Karpas-422 (cell line): ENCODE measurements at regions not wholly inside any gene's neighbourhood (a gene's known extent, or its start where the extent isn't known, plus 50 kb on each side); places are given as distances from the start of the nearest gene placed in this dataset.

Experiments used
- DNase-seq: peaks from one replicate; pipeline ENCODE4 v3.0.0-alpha.2; 2015
- H2AFZ ChIP-seq: fragments of 200-600 bp; sonication (generic); 2 replicates; pipeline ENCODE4 v1.6.1; 2014; ENCODE audit warnings: antibody characterized with exemption, low read length, mixed read lengths
- H3K27ac ChIP-seq: fragments of 200-600 bp; sonication (generic); 2 replicates; pipeline ENCODE4 v1.5.1; 2014; ENCODE audit warnings: mild to moderate bottlenecking, low read length, moderate library complexity
- H3K27me3 ChIP-seq: fragments of 200-600 bp; sonication (generic); 2 replicates; pipeline ENCODE4 v1.6.1; 2014; ENCODE audit warnings: low read length, mixed read lengths
- H3K36me3 ChIP-seq: fragments of 200-600 bp; sonication (generic); 2 replicates; pipeline ENCODE4 v1.6.1; 2014; ENCODE audit warnings: low read length, mixed read lengths; ENCODE audit not compliant: insufficient read depth
- H3K4me1 ChIP-seq: fragments of 200-600 bp; sonication (generic); 2 replicates; pipeline ENCODE4 v1.6.1; 2014; ENCODE audit warnings: mild to moderate bottlenecking, low read length, mixed read lengths
- H3K4me2 ChIP-seq: fragments of 200-600 bp; sonication (generic); 2 replicates; pipeline ENCODE4 v1.6.1; 2014; ENCODE audit warnings: low read length, low read depth, mild to moderate bottlenecking; ENCODE audit not compliant: poor library complexity, severe bottlenecking
- H3K4me3 ChIP-seq: fragments of 200-600 bp; sonication (generic); 2 replicates; pipeline ENCODE4 v1.5.1; 2014; ENCODE audit warnings: mild to moderate bottlenecking, antibody characterized with exemption, low read length, mixed read lengths
- H3K79me2 ChIP-seq: fragments of 200-600 bp; sonication (generic); 2 replicates; pipeline ENCODE4 v1.6.1; 2014; ENCODE audit warnings: mild to moderate bottlenecking, low read length, mixed read lengths
- H3K9ac ChIP-seq: fragments of 200-600 bp; sonication (generic); 2 replicates; pipeline ENCODE4 v1.6.0; 2014; ENCODE audit warnings: low read length
- H3K9me2 ChIP-seq: fragments of 200-600 bp; sonication (generic), shearing (Covaris generic); replicated peaks from 2 replicates; pipeline ENCODE4 v1.6.0; 2014; ENCODE audit warnings: mild to moderate bottlenecking, low read length, moderate library complexity; ENCODE audit not compliant: insufficient read depth
- H3K9me3 ChIP-seq: fragments of 300-700, 200-600 bp; sonication (generic); 2 replicates; pipeline ENCODE4 v1.6.1; 2014; ENCODE audit warnings: low read length, mixed read lengths
- H4K20me1 ChIP-seq: fragments of 200-600 bp; sonication (generic); 2 replicates; pipeline ENCODE4 v1.6.1; 2014; ENCODE audit warnings: mild to moderate bottlenecking, antibody characterized with exemption, low read length, low read depth; ENCODE audit not compliant: insufficient read depth

- Histone ChIP-seq H2AFZ (no peak overlapping the region), H3K9me2 (no peaks in the 10 kb centered on the region), H3K9me3 (no peaks in the 10 kb centered on the region), H3K27me3 (no peaks in the 10 kb centered on the region), H4K20me1 (no peaks in the 10 kb centered on the region), H3K4me3 (no peak overlapping the region), H3K4me2 (no peak overlapping the region), H3K36me3 (no peaks in the 10 kb centered on the region), H3K9ac (no peak overlapping the region), H3K27ac (no peak overlapping the region), H3K4me1 (no peaks in the 10 kb centered on the region), H3K79me2 (no peaks in the 10 kb centered on the region)
- DNase-seq, result no peak
Observed at GRCh38 chr17:70621566-70621965, 452.2 kb downstream of the KCNJ2 start.

GRCh38 chr17:70622368-70623260 is 453.3 kb downstream of the KCNJ2 start:
- Histone ChIP-seq H3K36me3 (no peaks in the 10 kb centered on the region), H3K27ac (no peak overlapping the region), H2AFZ (no peak overlapping the region), H3K9me3 (no peaks in the 10 kb centered on the region), H3K79me2 (no peaks in the 10 kb centered on the region), H3K4me3 (no peak overlapping the region), H3K9ac (no peak overlapping the region), H3K9me2 (no peaks in the 10 kb centered on the region), H3K4me2 (peak overlapping the region; percentile 28), H4K20me1 (no peaks in the 10 kb centered on the region), H3K4me1 (no peaks in the 10 kb centered on the region), H3K27me3 (no peaks in the 10 kb centered on the region)
- DNase-seq, result peak; percentile 84

GRCh38 chr17:70624211-70624610 is 454.9 kb downstream of the KCNJ2 start:
- no peak for DNase-seq
- no peak overlapping the region for H3K4me2 ChIP-seq

GRCh38 chr17:70629902-70630301 is 460.6 kb downstream of the KCNJ2 start:
- H3K9me2 ChIP-seq, result no peaks in the 10 kb centered on the region
- no peaks in the 10 kb centered on the region for H4K20me1 ChIP-seq
- H2AFZ ChIP-seq, result no peak overlapping the region
- no peak overlapping the region for H3K9ac ChIP-seq
- no peak overlapping the region for H3K27ac ChIP-seq
- H3K36me3 ChIP-seq, result no peaks in the 10 kb centered on the region
- no peaks in the 10 kb centered on the region for H3K4me1 ChIP-seq
- H3K27me3 ChIP-seq, result no peaks in the 10 kb centered on the region
- peak; percentile 51 for DNase-seq
- no peaks in the 10 kb centered on the region for H3K79me2 ChIP-seq
- H3K9me3 ChIP-seq, result no peaks in the 10 kb centered on the region
- H3K4me3 ChIP-seq, result no peak overlapping the region
- no peak overlapping the region for H3K4me2 ChIP-seq

More at GRCh38 chr17:70624211-70624610, 454.9 kb downstream of the KCNJ2 start:
- no peak overlapping the region for H3K4me3 ChIP-seq
- H3K79me2 ChIP-seq, result no peaks in the 10 kb centered on the region
- H3K4me1 ChIP-seq, result no peaks in the 10 kb centered on the region
- H3K36me3 ChIP-seq, result no peaks in the 10 kb centered on the region
- H2AFZ ChIP-seq, result no peak overlapping the region
- no peaks in the 10 kb centered on the region for H3K27me3 ChIP-seq
- no peaks in the 10 kb centered on the region for H3K9me3 ChIP-seq
- no peak overlapping the region for H3K9ac ChIP-seq
- H3K27ac ChIP-seq, result no peak overlapping the region
- H4K20me1 ChIP-seq, result no peaks in the 10 kb centered on the region
- H3K9me2 ChIP-seq, result no peaks in the 10 kb centered on the region

- H3K9me3 ChIP-seq, result no peaks in the 10 kb centered on the region
- H2AFZ ChIP-seq, result no peak overlapping the region
- DNase-seq, result peak; percentile 77
Observed at GRCh38 chr17:70636517-70637133, 467.3 kb downstream of the KCNJ2 start.

GRCh38 chr17:70642059-70642458 is 472.7 kb downstream of the KCNJ2 start:
- Histone ChIP-seq H3K79me2 (no peaks in the 10 kb centered on the region), H3K9me2 (no peaks in the 10 kb centered on the region), H3K9me3 (no peaks in the 10 kb centered on the region), H3K4me1 (no peaks in the 10 kb centered on the region), H3K27ac (no peak overlapping the region), H3K27me3 (no peaks in the 10 kb centered on the region), H3K4me2 (no peak overlapping the region), H4K20me1 (no peaks in the 10 kb centered on the region), H3K36me3 (no peaks in the 10 kb centered on the region), H3K9ac (no peak overlapping the region), H2AFZ (no peak overlapping the region), H3K4me3 (no peak overlapping the region)
- DNase-seq, result no peak

More at GRCh38 chr17:70636517-70637133, 467.3 kb downstream of the KCNJ2 start:
- H3K4me1 ChIP-seq, result no peaks in the 10 kb centered on the region
- H4K20me1 ChIP-seq, result no peaks in the 10 kb centered on the region
- no peak overlapping the region for H3K9ac ChIP-seq
- H3K27me3 ChIP-seq, result no peaks in the 10 kb centered on the region
- H3K27ac ChIP-seq, result no peak overlapping the region
- H3K36me3 ChIP-seq, result no peaks in the 10 kb centered on the region
- no peaks in the 10 kb centered on the region for H3K79me2 ChIP-seq
- no peak overlapping the region for H3K4me3 ChIP-seq
- no peaks in the 10 kb centered on the region for H3K9me2 ChIP-seq
- H3K4me2 ChIP-seq, result no peak overlapping the region

- Histone ChIP-seq H3K4me3 (no peak overlapping the region), H3K27me3 (no peaks in the 10 kb centered on the region), H3K27ac (no peak overlapping the region), H4K20me1 (no peaks in the 10 kb centered on the region), H3K36me3 (no peaks in the 10 kb centered on the region), H3K79me2 (no peaks in the 10 kb centered on the region), H3K9me2 (no peaks in the 10 kb centered on the region), H3K4me2 (no peak overlapping the region), H2AFZ (no peak overlapping the region), H3K4me1 (no peaks in the 10 kb centered on the region), H3K9ac (no peak overlapping the region), H3K9me3 (no peaks in the 10 kb centered on the region)
- DNase-seq, result no peak
Observed at GRCh38 chr17:70644096-70644495, 474.8 kb downstream of the KCNJ2 start.

- no peak overlapping the region for H2AFZ ChIP-seq
- H3K27ac ChIP-seq, result no peak overlapping the region
- no peaks in the 10 kb centered on the region for H3K4me1 ChIP-seq
- H3K9me2 ChIP-seq, result no peaks in the 10 kb centered on the region
- H3K9ac ChIP-seq, result no peak overlapping the region
- H3K36me3 ChIP-seq, result no peaks in the 10 kb centered on the region
- H3K79me2 ChIP-seq, result no peaks in the 10 kb centered on the region
- no peak overlapping the region for H3K4me2 ChIP-seq
- H3K27me3 ChIP-seq, result no peaks in the 10 kb centered on the region
- no peak overlapping the region for H3K4me3 ChIP-seq
- H4K20me1 ChIP-seq, result no peaks in the 10 kb centered on the region
- H3K9me3 ChIP-seq, result no peaks in the 10 kb centered on the region
- DNase-seq, result no peak
Observed at GRCh38 chr17:70646673-70647072, 477.3 kb downstream of the KCNJ2 start.
